ENCODE measurements at regions not wholly inside any gene's neighbourhood (a gene's known extent, or its start where the extent isn't known, plus 50 kb on each side); places are given as distances from the start of the nearest gene placed in this dataset.

DNA sequence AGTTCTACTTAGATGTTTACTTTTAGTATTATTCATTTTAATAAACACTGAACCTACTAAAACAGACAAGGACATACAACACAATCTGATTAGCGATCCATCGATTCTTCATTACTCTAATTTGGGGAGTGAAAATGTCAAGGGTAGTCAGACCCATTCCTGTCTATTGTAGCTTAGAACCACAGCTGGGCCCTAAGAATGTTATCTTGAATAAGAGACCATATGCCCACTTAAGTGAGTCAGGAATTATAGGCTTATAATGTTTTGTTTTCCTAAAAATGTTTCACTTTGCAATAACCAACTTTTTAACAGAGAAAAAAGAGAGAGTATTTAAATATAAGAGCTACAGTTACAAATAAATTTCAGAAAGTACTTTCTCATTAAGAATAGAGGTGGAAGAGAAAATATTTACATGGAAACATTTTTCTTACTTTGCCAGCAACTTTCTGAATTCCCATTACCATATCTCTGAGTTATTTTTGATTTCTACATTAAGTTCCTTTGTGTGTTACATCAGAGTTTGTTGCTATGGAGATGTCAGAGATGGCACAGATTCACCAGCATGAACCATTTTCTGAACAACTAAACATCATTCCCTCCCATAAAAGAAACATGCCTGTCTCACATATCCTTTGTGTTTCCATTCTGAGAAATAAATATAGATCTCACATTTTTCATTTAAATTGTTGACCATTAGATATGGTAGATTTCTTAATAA, 75.4 kb upstream of the SLC13A1 start:
- no peaks in the 10 kb centered on the region for H3K27me3 ChIP-seq (ENCODE audit: control insufficient read depth, insufficient read depth, low read length, poor library complexity, severe bottlenecking)
- TF ChIP-seq, protein P1, sequence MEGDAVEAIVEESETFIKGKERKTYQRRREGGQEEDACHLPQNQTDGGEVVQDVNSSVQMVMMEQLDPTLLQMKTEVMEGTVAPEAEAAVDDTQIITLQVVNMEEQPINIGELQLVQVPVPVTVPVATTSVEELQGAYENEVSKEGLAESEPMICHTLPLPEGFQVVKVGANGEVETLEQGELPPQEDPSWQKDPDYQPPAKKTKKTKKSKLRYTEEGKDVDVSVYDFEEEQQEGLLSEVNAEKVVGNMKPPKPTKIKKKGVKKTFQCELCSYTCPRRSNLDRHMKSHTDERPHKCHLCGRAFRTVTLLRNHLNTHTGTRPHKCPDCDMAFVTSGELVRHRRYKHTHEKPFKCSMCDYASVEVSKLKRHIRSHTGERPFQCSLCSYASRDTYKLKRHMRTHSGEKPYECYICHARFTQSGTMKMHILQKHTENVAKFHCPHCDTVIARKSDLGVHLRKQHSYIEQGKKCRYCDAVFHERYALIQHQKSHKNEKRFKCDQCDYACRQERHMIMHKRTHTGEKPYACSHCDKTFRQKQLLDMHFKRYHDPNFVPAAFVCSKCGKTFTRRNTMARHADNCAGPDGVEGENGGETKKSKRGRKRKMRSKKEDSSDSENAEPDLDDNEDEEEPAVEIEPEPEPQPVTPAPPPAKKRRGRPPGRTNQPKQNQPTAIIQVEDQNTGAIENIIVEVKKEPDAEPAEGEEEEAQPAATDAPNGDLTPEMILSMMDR (conservative IDR thresholded peaks at IDR 0.05), result no peak
- no peak overlapping the region for H3K4me3 ChIP-seq (ENCODE audit: low read length)
- Mint-ChIP-seq H3K4me1 (peaks cover 26% of the 10 kb centered on the region), H3K27me3 (ENCODE audit: insufficient read depth) (no peaks in the 10 kb centered on the region), H3K27ac (no peak overlapping the region), H3K9me3 (no peaks in the 10 kb centered on the region), H3K4me3 (no peak overlapping the region), H3K36me3 (ENCODE audit: low read depth) (no peaks in the 10 kb centered on the region)
- no peak overlapping the region for H3K9ac ChIP-seq (ENCODE audit: extremely low read depth, low read length, poor library complexity, severe bottlenecking)
- H3K4me1 ChIP-seq (ENCODE audit: control insufficient read depth, insufficient read depth, low read length), result peaks cover 26% of the 10 kb centered on the region
- 97% methylated on average over 2 of the region's 2 CpGs; no CpG with 5 or more reads in 1 of the 2 experiments for WGBS, 2 experiments (ENCODE audit: insufficient coverage in 1 of 2, insufficient read length in 1 of 2)
- H3K9me3 ChIP-seq (ENCODE audit: control insufficient read depth, low read length), result peaks cover 6% of the 10 kb centered on the region
- H3K36me3 ChIP-seq (ENCODE audit: control insufficient read depth, insufficient read depth, low read length), result no peaks in the 10 kb centered on the region
- no peak for DNase-seq
- H3K27ac ChIP-seq (ENCODE audit: low read depth, low read length), result no peak overlapping the region

DNA sequence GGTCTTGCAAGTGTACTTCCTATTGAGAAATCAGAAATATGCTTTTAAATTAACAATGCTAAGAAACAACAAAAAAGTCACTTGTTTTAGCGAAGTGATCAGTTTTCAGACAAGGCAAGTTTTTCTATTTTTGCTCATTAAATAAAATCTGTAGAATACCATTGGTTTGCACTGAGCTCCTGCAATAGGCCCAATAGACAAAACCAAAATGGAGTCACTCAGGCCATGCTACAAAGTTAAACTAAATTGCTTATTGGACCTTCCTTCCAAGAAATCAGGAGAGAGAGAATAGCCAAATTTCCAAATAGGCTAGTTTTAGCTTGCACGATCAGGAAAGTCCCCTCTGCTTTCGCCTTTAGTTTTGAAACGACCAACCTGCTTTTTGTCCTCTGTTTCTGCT, 73.4 kb upstream of the SLC13A1 start:
- Mint-ChIP-seq H3K27me3 (ENCODE audit: insufficient read depth) (no peaks in the 10 kb centered on the region), H3K36me3 (ENCODE audit: low read depth) (no peaks in the 10 kb centered on the region), H3K4me1 (peaks cover 37% of the 10 kb centered on the region), H3K9me3 (no peaks in the 10 kb centered on the region), H3K4me3 (no peak overlapping the region), H3K27ac (no peak overlapping the region)
- TF ChIP-seq, protein P1 (conservative IDR thresholded peaks at IDR 0.05), result no peak
- Histone ChIP-seq H3K27me3 (ENCODE audit: control insufficient read depth, insufficient read depth, low read length, poor library complexity, severe bottlenecking) (no peaks in the 10 kb centered on the region), H3K27ac (ENCODE audit: low read depth, low read length) (no peak overlapping the region), H3K9ac (ENCODE audit: extremely low read depth, low read length, poor library complexity, severe bottlenecking) (no peak overlapping the region), H3K9me3 (ENCODE audit: control insufficient read depth, low read length) (peaks cover 6% of the 10 kb centered on the region), H3K36me3 (ENCODE audit: control insufficient read depth, insufficient read depth, low read length) (no peaks in the 10 kb centered on the region), H3K4me3 (ENCODE audit: low read length) (no peak overlapping the region), H3K4me1 (ENCODE audit: control insufficient read depth, insufficient read depth, low read length) (peaks cover 26% of the 10 kb centered on the region)
- DNase-seq, result no peak
- WGBS, 2 experiments (ENCODE audit: insufficient coverage in 1 of 2, insufficient read length in 1 of 2), result 94 to 100% methylated on average over 1 to 4 of the region's 4 CpGs

DNA sequence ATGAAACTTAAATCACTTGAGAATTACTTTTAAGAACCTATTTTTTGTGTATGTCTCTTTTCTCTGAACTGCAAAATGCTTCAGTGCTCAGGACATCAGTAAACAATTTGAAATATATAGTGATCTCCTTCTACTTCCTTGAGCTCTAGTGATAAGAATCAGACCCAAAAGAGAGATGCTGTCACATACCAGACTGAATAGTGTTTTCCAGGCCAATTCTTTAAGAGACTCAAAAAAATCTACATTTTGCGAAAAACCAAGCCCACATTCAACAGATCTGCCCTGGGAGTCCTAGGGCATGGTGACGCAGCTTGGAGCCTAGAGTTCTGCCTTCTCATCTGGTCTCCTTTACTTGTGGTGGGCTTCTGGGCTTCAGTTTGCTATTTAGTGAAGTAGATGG, 72.1 kb upstream of the SLC13A1 start:
- H3K27me3 ChIP-seq (ENCODE audit: control insufficient read depth, insufficient read depth, low read length, poor library complexity, severe bottlenecking), result no peaks in the 10 kb centered on the region
- no peak overlapping the region for H3K4me3 Mint-ChIP-seq
- 84 to 86% methylated on average over 1 to 2 of the region's 2 CpGs for WGBS, 2 experiments (ENCODE audit: insufficient coverage in 1 of 2, insufficient read length in 1 of 2)
- H3K9me3 ChIP-seq (ENCODE audit: control insufficient read depth, low read length), result no peaks in the 10 kb centered on the region
- H3K4me3 ChIP-seq (ENCODE audit: low read length), result no peak overlapping the region
- peaks cover 35% of the 10 kb centered on the region for H3K4me1 Mint-ChIP-seq
- no peaks in the 10 kb centered on the region for H3K27me3 Mint-ChIP-seq (ENCODE audit: insufficient read depth)
- no peak overlapping the region for H3K27ac Mint-ChIP-seq
- no peak for DNase-seq
- TF ChIP-seq, protein P1 (conservative IDR thresholded peaks at IDR 0.05), result no peak
- no peaks in the 10 kb centered on the region for H3K36me3 Mint-ChIP-seq (ENCODE audit: low read depth)
- no peaks in the 10 kb centered on the region for H3K36me3 ChIP-seq (ENCODE audit: control insufficient read depth, insufficient read depth, low read length)
- no peak overlapping the region for H3K27ac ChIP-seq (ENCODE audit: low read depth, low read length)
- H3K9me3 Mint-ChIP-seq, result no peaks in the 10 kb centered on the region
- peaks cover 26% of the 10 kb centered on the region for H3K4me1 ChIP-seq (ENCODE audit: control insufficient read depth, insufficient read depth, low read length)
- no peak overlapping the region for H3K9ac ChIP-seq (ENCODE audit: extremely low read depth, low read length, poor library complexity, severe bottlenecking)

Measured in endodermal cell (in vitro differentiated cells).